Ecto neural progenitor cell (in vitro differentiated cells): ENCODE measurements at regions not wholly inside any gene's neighbourhood (a gene's known extent, or its start where the extent isn't known, plus 50 kb on each side); places are given as distances from the start of the nearest gene placed in this dataset.
"Not testable (repeated sequence)": the region's sequence is repeated elsewhere in the genome, so short reads cannot be mapped to it uniquely, and the experiment has no call there.

Experiments used
- DNase-seq: peaks from one replicate; pipeline ENCODE4 v3.0.0-alpha.2; 2018; ENCODE audit warnings: low spot score

DNA sequence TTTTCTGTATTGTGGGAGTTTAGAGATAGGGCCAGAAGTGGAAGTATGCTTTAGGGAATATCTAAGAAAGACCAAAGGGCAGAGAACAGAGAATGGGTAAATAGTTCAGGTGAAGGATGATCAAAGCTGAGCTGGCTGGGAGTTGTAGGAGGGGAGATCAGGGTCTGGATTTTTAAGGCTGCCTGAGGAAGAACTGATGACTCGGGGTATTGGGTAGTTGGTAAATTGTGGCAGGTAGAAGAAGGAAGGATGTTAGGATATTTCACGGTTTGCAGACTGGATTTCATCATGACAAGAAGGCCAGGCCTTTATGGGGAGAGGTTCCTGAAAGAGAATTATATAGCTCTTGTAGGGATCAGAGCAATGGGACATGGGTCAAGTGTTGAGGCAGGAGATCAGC lies 492.9 kb downstream of the UTRN start:
- no peak for DNase-seq

DNA sequence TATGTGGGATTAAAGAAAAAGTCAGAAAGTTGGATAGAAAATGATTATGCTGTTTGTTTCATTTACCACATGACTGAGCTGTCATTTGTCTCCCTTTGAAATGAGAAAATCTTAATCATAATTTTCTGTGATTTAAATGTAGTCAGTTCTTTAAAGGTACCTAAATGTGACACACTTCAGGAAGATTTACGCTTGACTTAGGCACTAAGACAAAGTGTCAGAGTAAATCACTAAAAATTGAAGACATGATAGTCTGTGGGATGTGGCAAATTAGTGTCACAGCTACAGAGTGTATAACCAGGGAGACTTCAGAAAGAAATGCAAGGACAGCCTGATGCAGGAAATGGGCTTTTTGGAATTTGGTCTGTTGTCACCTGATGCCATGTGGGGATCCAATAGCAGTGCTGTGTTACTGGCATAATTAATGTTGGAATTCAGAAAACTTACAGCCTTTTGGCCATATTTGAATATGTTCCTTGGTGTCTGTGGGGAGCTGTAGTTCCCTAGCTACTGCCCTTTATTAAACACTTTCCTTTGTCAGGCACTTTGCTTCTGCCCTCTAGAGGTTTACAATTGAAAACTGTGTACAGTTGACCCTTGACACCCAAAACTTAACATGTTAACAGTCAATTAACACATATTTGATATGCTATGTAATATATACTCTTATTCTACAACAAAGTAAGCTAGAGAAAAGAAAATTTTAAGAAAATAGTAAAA lies 493.8 kb downstream of the UTRN start:
- no peak for DNase-seq

DNA sequence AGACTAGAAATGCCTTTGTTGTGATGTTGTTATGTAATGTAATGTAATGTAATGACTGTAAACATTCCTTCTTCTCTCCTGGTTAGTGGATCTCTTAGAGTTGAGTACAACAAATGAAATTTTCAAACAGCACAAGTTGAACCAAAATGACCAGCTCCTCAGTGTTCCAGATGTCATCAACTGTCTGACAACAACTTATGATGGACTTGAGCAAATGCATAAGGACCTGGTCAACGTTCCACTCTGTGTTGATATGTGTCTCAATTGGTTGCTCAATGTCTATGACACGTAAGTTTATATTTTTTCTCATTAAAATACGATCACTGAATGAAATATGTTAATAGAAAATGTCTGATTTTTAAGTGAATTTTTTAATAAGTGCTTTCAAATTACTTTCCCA lies 496.7 kb downstream of the UTRN start:
- no peak for DNase-seq

DNA sequence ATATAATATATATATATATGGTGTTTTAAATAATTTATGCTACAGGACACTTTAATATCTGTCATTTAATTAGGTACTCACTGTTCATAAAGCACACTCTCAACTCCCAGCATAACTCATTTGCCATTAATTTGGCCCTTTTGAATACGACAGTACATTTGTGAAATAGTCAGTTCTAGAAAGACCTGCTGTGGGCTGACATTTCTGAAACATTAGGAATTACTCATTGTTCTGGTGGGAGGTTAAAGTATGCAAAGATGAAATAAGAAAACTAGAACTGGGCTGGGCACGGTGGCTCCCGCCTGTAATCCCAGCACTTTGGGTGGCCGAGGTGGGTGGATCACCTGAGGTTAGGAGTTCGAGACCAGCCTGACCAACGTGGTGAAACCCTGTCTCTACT lies 497.5 kb downstream of the UTRN start:
- no peak for DNase-seq

DNA sequence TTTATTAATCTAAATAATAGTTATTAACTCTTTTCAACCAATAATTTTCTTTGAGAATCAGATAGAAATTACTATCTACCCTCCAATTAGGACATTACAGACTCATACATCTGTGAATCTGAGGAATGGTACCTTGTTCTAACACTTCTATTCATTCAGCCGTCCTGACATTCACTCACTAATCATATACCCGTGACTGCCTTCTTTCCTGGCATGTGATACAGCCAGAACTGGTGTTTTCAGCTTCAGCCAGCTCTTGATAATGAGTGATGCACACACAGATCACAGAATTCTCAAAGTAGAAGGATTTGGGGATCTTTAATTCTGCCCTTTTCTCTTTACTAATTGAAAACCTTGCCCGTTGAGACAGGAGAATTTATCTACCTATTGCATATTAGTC lies 499.9 kb downstream of the UTRN start:
- no peak for DNase-seq

DNA sequence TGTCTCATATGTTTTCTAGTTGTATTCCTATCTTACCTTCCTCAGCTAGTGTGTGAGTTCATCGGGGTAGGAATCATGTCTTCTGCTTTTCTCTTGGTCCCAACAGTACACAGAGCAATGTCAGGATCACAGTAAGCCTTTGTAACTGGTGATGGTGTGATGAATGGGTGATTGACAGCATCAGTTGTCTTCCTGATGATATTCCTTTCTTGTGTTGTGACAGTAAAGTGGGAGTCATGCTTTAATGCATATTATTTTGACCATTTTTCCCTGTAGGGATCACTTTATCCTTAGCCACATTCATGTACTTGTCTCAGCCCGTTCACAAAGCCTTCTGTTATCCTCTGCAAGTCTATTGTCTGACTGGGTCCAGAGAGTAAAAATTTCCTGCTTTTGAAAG lies 501.7 kb downstream of the UTRN start:
- DNase-seq, result no peak

DNA sequence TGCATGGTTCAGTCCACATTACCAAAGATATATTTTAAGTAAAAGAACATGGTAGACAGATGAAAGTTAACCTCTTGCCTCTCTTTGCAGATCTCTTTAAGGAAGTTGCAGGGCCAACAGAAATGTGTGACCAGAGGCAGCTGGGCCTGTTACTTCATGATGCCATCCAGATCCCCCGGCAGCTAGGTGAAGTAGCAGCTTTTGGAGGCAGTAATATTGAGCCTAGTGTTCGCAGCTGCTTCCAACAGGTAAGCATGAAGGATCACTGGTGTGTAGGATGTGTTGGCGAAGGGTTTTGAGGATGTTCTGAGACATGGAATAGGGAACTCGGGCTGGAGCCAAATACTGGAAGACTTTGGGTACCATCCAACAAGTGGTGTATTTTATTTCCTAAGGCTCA lies 508.6 kb downstream of the UTRN start:
- DNase-seq, result no peak

DNA sequence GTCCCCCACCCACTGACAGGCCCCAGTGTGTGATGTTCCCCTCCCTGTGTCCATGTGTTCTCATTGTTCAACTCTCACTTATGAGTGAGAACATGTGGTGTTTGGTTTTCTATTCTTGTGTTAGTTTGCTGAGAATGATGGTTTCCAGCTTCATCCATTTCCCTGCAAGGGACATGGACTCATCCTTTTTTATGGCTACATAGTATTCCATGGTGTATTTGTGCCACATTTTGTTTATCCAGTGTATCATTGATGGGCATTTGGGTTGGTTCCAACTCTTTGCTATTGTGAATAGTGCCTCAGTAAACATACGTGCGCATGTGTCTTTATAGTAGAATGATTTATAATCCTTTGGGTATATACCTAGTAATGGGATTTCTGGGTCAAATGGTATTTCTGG lies 509.9 kb downstream of the UTRN start:
- DNase-seq, result not testable (repeated sequence)

DNA sequence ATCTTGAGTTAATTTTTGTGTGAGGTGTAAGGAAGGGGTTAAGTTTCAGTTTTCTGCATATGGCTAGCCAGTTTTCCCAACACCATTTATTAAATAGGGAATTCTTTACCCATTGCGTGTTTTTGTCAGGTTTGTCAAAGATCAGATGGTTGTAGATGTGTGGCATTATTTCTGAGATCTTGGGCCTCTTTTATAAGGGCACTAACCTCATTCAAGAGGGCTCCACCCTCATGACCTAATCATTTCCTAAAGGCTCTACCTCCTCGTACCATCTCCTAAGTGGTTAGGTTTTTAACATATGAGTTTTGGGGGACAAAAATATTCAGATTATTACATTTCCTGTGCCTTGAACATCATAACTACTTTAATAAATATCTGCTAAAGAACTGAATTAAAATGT lies 510.9 kb downstream of the UTRN start:
- DNase-seq, result no peak

DNA sequence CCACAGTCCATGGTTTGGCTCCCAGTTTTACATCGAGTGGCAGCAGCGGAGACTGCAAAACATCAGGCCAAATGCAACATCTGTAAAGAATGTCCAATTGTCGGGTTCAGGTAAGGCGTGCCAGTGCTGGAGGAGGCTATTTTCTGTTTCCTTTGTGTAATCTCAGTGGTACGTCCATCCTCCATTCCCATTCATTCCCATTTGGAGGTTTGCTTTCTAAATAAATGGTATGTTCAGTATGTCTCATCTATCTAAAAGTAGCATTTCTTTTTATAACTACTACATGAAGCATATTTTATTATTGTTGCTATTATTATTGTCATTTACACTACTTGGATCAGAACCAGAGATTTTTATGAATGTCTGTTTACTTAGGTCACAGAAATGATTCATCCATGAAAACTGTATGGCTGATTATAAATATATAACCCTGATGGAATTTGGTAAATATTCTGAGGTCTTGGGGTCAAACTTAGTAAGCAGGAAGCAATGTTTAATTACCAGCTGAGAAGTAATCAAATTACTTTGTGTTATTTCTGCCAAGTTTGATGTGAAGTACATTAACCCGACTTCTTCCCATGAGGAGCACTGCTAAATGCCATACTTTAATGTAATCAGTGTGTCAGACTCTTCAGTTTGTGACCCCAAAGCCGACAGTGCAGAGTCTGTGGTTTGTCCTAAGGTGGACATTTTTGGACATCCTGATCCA lies 512.9 kb downstream of the UTRN start:
- DNase-seq, result no peak

DNA sequence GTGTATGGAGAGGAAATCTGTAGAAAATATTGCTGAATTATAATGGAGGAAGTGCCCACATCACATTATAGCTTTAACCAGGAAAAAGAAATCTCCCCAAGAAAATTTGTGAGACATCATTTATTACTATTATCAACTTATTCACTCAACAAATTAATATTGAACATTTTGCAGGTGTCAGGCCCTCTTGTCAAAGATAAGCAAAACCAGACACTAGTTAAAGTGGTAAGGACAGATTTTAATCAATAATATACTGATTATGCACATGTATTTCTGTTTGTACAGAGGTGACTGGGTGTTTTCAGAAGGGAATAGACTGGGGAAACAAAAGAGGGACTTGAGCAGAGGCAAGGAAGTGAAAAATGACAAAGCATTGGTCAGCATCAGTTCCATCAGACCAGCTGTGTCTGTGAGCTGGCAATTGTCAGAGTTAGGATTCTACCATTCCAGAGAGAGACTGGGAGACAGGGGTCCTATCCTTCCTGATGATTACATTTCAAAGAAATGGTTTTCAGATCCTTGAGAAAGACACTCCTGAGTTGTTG lies 519.2 kb downstream of the UTRN start:
- DNase-seq, result no peak

DNA sequence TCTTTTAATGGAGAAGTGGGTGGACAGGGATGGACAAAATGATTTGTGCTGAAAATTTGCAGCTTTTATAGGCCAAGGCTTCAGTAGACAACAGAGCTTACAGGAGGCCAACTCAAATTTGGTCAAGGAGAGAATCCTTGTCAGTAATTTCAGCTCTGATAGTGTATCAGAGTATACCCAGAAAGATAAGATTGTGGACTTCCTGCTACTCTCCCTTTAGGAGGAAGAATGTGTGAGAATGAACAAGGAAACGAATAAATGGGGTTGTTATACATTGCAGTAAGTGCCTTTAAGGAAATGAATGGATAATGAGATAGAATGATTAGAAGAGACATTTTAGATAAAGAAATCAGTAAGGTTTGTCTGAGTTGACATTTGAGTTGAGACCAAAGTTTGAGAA lies 519.9 kb downstream of the UTRN start:
- no peak for DNase-seq

DNA sequence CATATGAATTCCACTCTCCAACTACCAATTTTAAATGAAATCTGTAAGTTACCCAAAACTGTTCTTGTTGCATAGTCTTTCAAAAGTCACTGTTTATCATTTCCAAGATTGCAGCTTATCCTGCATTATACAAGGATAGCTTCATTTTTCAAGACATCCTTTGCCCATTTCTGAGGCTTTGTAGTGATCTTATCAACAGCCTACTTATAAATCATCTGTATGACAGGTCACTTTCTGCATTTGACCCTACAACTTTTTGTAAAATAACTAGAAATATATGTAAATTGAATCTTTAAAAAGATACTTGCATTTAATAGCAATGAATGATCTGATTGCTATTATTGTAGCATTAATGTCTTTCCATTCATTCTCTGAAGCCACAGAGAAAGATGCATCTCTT lies 521.1 kb downstream of the UTRN start:
- DNase-seq, result no peak

DNA sequence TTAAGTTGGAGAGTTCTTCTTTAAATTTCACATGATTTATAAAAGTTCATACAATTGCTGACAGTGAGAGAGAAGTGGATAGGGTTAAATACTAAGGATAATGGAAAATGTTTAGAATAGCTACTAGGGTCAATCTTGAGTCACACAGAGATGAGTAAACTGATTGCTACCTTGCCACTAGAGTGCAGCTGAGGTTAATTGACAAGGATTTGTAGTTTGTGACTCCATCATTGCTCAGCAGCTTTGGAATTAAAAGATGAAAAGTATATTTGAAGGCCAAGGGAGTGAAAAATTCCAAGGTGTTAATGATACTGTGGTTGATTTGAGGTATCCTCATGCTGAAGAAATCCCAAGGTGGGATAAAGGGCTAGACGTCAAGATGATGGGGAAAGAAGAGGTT lies 524.0 kb downstream of the UTRN start:
- DNase-seq, result no peak

DNA sequence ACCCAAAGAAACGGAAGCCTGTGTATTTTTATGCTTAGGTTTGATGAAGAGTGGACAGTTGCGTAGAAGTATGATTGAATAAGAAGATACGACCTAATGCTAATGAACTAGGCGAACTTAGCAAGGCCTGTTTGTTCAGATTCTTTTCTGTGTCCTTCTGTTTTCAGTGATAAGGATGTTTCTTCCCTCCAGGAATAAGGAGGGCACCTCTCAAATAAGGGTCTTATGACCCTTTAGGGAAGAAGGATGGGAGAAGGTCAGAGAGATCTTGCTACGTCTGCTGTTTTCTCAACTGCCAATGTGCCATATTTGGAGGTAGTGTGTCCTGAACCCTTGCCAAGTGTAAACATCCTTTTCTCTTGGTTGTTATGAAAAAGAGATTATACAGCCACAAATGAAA lies 524.8 kb downstream of the UTRN start:
- no peak for DNase-seq

DNA sequence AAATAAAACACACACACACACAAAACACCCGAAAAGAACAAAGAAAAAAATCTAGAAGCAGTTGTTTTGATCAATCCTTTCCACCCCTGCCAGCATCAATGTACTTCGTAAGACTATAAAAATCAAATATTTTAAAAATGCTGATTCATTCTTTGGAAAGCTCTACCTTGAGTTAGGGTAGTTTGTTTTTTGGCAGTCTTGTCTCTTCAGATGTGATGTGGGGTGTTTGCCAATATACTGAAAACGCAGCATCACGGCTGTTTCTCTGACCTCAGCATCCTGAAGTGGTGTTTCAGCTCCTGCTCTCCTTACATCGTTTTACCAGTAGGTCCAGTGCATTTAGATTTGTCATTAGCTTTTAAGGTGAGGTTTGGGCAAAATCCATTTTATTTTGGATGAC lies 526.0 kb downstream of the UTRN start:
- DNase-seq, result no peak

DNA sequence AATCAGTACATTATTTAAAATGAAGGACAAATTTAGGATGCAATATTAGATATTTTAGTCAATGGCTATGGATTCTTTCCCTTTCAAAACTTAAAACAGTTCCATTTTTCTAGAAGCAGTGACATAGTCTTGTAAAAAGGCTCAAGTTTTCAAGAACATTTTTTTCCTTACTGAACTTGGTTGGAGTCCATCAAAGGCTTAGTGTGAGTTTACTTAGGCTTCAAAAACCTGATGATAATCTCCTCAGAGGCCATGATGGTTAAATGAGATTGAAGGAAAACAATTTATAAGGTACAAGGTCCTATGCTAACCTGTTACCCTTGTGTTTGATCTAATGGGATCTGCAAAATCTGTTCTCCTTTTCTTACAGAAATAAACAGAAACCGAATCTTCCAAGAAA lies 531.8 kb downstream of the UTRN start:
- no peak for DNase-seq

DNA sequence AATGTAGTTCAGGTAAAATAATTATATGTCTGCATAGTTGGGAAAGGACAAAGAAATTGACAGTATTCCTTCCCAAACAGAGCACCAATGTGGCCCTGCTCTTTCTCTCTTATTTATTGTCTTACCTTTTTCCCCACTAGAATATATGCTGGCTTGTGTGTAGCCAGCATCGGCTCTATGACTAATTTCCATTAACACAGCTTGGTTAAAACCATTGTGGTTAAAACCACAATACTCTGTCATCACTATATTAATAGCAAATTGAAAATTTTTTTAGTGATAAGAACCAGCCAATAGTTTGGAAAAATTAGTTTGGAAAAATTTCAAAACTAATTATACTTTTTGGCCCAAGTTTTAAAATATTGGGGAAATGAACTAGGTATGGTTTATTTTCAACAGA lies 535.1 kb downstream of the UTRN start:
- DNase-seq, result no peak

DNA sequence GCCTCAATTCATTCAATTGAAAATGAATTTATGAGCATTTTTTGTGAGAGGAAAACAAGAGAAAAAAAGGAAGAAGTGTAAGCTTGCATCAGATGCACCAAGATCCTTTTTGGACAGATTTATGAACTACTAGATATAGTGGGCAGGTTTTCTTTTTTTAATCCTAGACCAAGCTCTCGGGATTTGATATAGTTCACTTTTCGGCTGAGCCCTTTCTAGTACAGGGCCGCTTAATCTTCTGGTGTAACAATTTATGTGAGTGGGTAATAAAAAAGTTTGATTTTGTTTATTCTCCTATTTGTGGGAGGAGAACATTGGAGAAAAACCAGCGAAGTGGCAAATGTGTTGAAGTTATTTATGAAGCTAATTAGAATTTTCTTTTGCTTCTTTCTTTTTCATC lies 538.0 kb downstream of the UTRN start:
- DNase-seq, result no peak

DNA sequence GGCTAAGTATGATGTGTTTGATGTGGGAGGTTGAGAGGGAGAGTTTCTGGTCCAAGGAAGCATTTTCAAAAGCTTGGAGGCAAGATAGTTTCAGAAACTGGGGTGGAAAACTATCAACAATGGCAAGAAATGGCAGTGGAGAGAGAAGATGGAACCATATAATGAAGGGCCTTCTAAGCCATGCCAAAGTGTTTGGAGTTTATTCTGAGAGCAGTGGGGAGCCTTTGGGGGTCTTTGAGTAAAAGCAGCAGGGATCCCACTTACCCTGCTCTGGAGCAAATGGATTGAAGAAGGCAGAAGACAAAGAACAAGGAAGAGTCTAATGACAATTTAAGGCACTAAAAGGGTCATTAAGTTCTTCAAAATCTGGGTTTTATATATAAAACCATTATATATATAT lies 538.9 kb downstream of the UTRN start:
- DNase-seq, result no peak

DNA sequence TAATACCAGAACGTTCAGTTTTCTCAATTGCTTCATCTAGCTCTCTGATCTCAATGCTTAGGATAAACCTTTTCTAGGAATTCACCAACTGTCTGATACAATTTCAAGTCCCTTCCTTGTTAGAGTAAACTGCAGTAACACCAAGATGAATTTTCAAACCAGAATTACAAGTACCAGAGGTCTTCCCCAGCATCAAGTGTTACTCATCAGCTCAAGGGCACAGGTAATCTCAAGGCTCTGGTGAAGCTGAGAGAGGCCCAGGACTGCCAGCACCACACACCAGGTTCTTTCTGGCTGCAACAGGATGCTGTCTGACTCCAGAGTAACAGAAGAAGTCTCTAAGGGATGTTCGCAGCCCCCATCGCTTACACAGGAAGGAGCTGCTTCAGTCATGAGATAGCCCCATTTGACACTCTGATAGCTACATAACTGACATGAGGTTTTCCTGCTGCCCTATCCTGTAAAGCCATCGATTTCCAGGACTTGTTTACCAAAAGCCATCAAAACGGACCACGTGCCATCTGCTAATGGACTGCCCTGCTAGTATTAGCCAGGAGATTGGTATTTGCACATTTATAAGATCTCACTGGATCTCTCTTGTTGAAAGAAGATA lies 549.4 kb downstream of the UTRN start:
- no peak for DNase-seq

DNA sequence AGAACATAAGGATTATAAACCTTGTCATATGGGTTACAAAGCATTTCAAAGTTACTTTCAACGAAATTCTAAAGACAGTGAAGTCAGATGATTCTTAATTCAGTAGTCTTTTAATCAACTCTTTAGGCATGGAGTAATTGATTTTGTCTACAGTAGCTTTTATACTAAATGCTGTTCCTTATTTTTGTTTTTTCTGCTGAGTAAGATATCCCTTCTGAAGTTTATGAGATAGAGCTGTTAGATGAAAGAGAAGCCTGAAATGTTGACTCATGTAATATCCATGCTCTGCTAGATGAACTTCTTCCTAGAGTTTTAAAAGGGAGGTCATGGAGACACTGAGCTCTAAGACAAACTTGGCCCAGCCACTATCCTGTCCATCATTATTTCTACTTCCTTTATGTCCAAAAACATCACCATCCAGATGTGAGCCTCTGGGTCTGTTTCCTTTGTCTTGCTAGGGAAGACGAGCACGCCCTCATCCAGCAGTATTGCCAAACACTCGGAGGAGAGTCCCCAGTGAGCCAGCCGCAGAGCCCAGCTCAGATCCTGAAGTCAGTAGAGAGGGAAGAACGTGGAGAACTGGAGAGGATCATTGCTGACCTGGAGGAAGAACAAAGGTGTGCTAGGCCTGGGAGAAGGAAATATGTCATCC lies 550.3 kb downstream of the UTRN start:
- no peak for DNase-seq

DNA sequence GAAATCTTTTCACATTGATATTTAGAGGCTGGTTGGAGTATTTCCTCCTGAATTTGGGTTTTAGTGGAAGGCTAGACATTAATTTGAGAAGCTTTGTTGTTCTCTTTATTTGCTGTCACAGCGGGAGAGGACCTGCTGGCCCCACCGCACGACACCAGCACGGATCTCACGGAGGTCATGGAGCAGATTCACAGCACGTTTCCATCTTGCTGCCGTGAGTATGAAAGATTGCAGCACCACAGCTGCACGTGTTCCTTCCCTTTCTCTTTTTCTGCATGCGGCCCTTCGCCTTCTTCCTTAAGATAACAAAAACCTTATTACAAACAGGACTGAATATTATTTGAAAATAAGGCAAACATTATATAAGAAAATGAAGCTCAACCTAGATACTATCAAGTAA lies 555.5 kb downstream of the UTRN start:
- DNase-seq, result no peak
